ENCODE measurements at regions not wholly inside any gene's neighbourhood (a gene's known extent, or its start where the extent isn't known, plus 50 kb on each side); places are given as distances from the start of the nearest gene placed in this dataset.

GRCh38 chr11:15621565-15621964 is 506.8 kb downstream of the INSC start:
- H3K36me3 ChIP-seq (ENCODE audit: control insufficient read depth in 1 of 2, insufficient read depth in 2 of 2, low read length in 2 of 2), result no peaks in the 10 kb centered on the region
- no TSS peak for BruUV-seq (replicated peaks)
- ChIA-PET CTCF (no interaction called here), RAD21 (ENCODE audit: low non-redundant PET in 1 of 2, low total read pairs in 2 of 2, uncharacterized antibody in 2 of 2, unreplicated experiment in 2 of 2) (no interaction called here), POLR2A (no interaction called here)
- no peak for TF ChIP-seq SP1 (IDR thresholded peaks at IDR 0.05; ENCODE audit: low read depth)
- no peak overlapping the region for H3K27ac ChIP-seq (ENCODE audit: low read depth, low read length)
- no peaks in the 10 kb centered on the region for H3K4me1 ChIP-seq (ENCODE audit: control insufficient read depth in 1 of 2, insufficient read depth in 2 of 2, low read length in 2 of 2)
- H3K9me3 ChIP-seq (ENCODE audit: control insufficient read depth in 1 of 2, insufficient read depth in 1 of 2, low read depth in 1 of 2, low read length in 2 of 2), result no peaks in the 10 kb centered on the region
- H3K79me2 ChIP-seq (ENCODE audit: insufficient read depth, low read length), result no peaks in the 10 kb centered on the region
- ATAC-seq, result no peak
- DNase-seq (ENCODE audit: low read depth, low spot score), result no peak
- H3K9me2 ChIP-seq (ENCODE audit: insufficient read depth), result no peaks in the 10 kb centered on the region
- H3K4me3 ChIP-seq (replicated peaks in 1 of 2; ENCODE audit: low read depth in 1 of 2, low read length in 2 of 2), result no peak overlapping the region
- no peak overlapping the region for H3K4me2 ChIP-seq (ENCODE audit: low read length)
- intact Hi-C loops (cut with micrococcal nuclease), result no loop called here
- no peak overlapping the region for H2AFZ ChIP-seq (ENCODE audit: low read depth, low read length, poor library complexity, severe bottlenecking)
- no peaks in the 10 kb centered on the region for H4K20me1 ChIP-seq (ENCODE audit: insufficient read depth)
- no peak overlapping the region for H3K9ac ChIP-seq (ENCODE audit: low read length)
- H3K27me3 ChIP-seq (ENCODE audit: insufficient read depth, low read length), result peaks cover 34% of the 10 kb centered on the region

- Histone ChIP-seq H2AFZ (ENCODE audit: low read depth, low read length, poor library complexity, severe bottlenecking) (no peak overlapping the region), H3K4me3 (replicated peaks in 1 of 2; ENCODE audit: low read depth in 1 of 2, low read length in 2 of 2) (no peak overlapping the region), H4K20me1 (ENCODE audit: insufficient read depth) (no peaks in the 10 kb centered on the region), H3K27me3 (ENCODE audit: insufficient read depth, low read length) (peaks cover 34% of the 10 kb centered on the region), H3K79me2 (ENCODE audit: insufficient read depth, low read length) (no peaks in the 10 kb centered on the region), H3K9me3 (ENCODE audit: control insufficient read depth in 1 of 2, insufficient read depth in 1 of 2, low read depth in 1 of 2, low read length in 2 of 2) (no peaks in the 10 kb centered on the region), H3K9ac (ENCODE audit: low read length) (no peak overlapping the region), H3K36me3 (ENCODE audit: control insufficient read depth in 1 of 2, insufficient read depth in 2 of 2, low read length in 2 of 2) (no peaks in the 10 kb centered on the region), H3K4me1 (ENCODE audit: control insufficient read depth in 1 of 2, insufficient read depth in 2 of 2, low read length in 2 of 2) (no peaks in the 10 kb centered on the region), H3K9me2 (ENCODE audit: insufficient read depth) (no peaks in the 10 kb centered on the region), H3K4me2 (ENCODE audit: low read length) (no peak overlapping the region), H3K27ac (ENCODE audit: low read depth, low read length) (no peak overlapping the region)
- ChIA-PET RAD21 (ENCODE audit: low non-redundant PET in 1 of 2, low total read pairs in 2 of 2, uncharacterized antibody in 2 of 2, unreplicated experiment in 2 of 2) (no interaction called here), CTCF (no interaction called here), POLR2A (no interaction called here)
- no peak for TF ChIP-seq MAX (IDR thresholded peaks at IDR 0.05)
- no peak for TF ChIP-seq SRF (IDR thresholded peaks at IDR 0.05; ENCODE audit: low read depth)
- TF ChIP-seq POLR2AphosphoS5 (IDR thresholded peaks at IDR 0.05; ENCODE audit: low read depth, low read length), result no peak
- TF ChIP-seq TCF7L2 (IDR thresholded peaks at IDR 0.05; ENCODE audit: borderline replicate concordance, extremely low read depth, insufficient read depth, insufficient read length), result no peak
- TF ChIP-seq FOSL1 (IDR thresholded peaks at IDR 0.05; ENCODE audit: low read depth), result no peak
- no peak for TF ChIP-seq ELF1 (IDR thresholded peaks at IDR 0.05; ENCODE audit: borderline replicate concordance, low read depth)
- no peak for TF ChIP-seq POLR2A (IDR thresholded peaks at IDR 0.05; ENCODE audit: borderline replicate concordance, extremely low read depth, insufficient read depth, insufficient read length)
- no peak for TF ChIP-seq ATF3 (IDR thresholded peaks at IDR 0.05)
- TF ChIP-seq EZH2phosphoT487 (IDR thresholded peaks at IDR 0.05; ENCODE audit: borderline replicate concordance), result no peak
- no peak for TF ChIP-seq CEBPB (IDR thresholded peaks at IDR 0.05; ENCODE audit: low read depth)
- no peak for TF ChIP-seq SIN3A (IDR thresholded peaks at IDR 0.05; ENCODE audit: low read depth)
- no peak for TF ChIP-seq RAD21 (IDR thresholded peaks at IDR 0.05; ENCODE audit: low read depth)
- no peak for TF ChIP-seq CBX3 (IDR thresholded peaks at IDR 0.05; ENCODE audit: low read depth)
- TF ChIP-seq EGR1 (IDR thresholded peaks at IDR 0.05; ENCODE audit: low read depth), result no peak
- no peak for TF ChIP-seq ZBTB33 (IDR thresholded peaks at IDR 0.05; ENCODE audit: extremely low read depth, insufficient replicate concordance, low read length)
- no peak for TF ChIP-seq ZFX (IDR thresholded peaks at IDR 0.05)
- no peak for TF ChIP-seq EZH2 (IDR thresholded peaks at IDR 0.05)
- BruUV-seq (replicated peaks), result no TSS peak
- ATAC-seq (no peak), DNase-seq (ENCODE audit: low read depth, low spot score) (no peak)
- intact Hi-C loops (cut with micrococcal nuclease), result no loop called here
Observed at GRCh38 chr11:15622231-15622890, 507.6 kb downstream of the INSC start.

Measured in HCT116 (cell line).